Heart left ventricle (tissue), 16 donors: ENCODE measurements at regions not wholly inside any gene's neighbourhood (a gene's known extent, or its start where the extent isn't known, plus 50 kb on each side); places are given as distances from the start of the nearest gene placed in this dataset.
A peak's percentile ranks its signal among the peaks of the same experiment; 100 is the strongest.

Experiments used
- ATAC-seq, 4 donors: fragments of 200-7000 bp; cut with Tn5 transposase; one replicate each; pipeline ENCODE4 v1.9.1; 2020 to 2022; ENCODE audit warnings: moderate library complexity in 4 of 4, mild to moderate bottlenecking in 3 of 4, moderate number of reproducible peaks in 1 of 4
- DNase-seq, 5 donors: peaks; one replicate each; pipeline ENCODE4 v3.0.0-alpha.2; 2020
- H3K27ac ChIP-seq, 12 donors: fragments of 200-600 bp; sonication (generic) in 4 of 12; one replicate each; pipeline versions ENCODE4 v1.5.0 to v1.8.0; 2016 to 2022; ENCODE audit warnings: mild to moderate bottlenecking in 2 of 12
- H3K27me3 ChIP-seq, 9 donors: fragments of 200-600 bp; sonication (generic) in 2 of 9; one replicate each; pipeline versions ENCODE4 v1.5.1 to v1.8.0; 2016 to 2022; ENCODE audit warnings: mild to moderate bottlenecking in 3 of 9
- H3K36me3 ChIP-seq, 9 donors: fragments of 200-600 bp; sonication (generic) in 2 of 9; one replicate each; pipeline versions ENCODE4 v1.5.0 to v1.8.0; 2018 to 2022; ENCODE audit warnings: mild to moderate bottlenecking in 2 of 9
- H3K4me1 ChIP-seq, 12 donors: fragments of 200-600 bp; sonication (generic) in 4 of 12; one replicate each; pipeline versions ENCODE4 v1.5.0 to v1.8.0; 2016 to 2022; ENCODE audit warnings: mild to moderate bottlenecking in 3 of 12
- H3K4me3 ChIP-seq, 12 donors: fragments of 200-600 bp; sonication (generic) in 4 of 12; one replicate each; pipeline versions ENCODE4 v1.5.0 to v1.8.0; 2017 to 2022; ENCODE audit warnings: mild to moderate bottlenecking in 9 of 12, moderate library complexity in 4 of 12
- H3K9me3 ChIP-seq, 12 donors: fragments of 200-600 bp; sonication (generic) in 4 of 12; one replicate each; pipeline versions ENCODE4 v1.5.0 to v1.8.0; 2016 to 2022; ENCODE audit warnings: mild to moderate bottlenecking in 1 of 12
- POLR2A ChIP-seq, 2 donors: fragments of 450-650 bp; IDR thresholded peaks; one replicate each; pipeline ENCODE4 v1.6.1; 2017; ENCODE audit warnings: antibody characterized with exemption in 2 of 2, mild to moderate bottlenecking in 2 of 2, moderate library complexity in 2 of 2
- WGBS, 4 donors: extraction: QIAGEN DNeasy Blood & Tissue Kit in 2 of 4; methylation state at CpG; one replicate each; pipeline versions ENCODE4 v1.1.5 to v1.1.7; 2013 to 2018; 5-methylcytosine and 5-hydroxymethylcytosine counted together
- intact Hi-C, 10 donors: fragments of 100-400 bp; cut with DNase I; formaldehyde crosslinking; loops; one replicate each; pipeline versions ENCODE4 v1.11.1 to v1.14.2; 2022
- TF ChIP-seq, protein P1 (sequence below), 12 donors: fragments of 200-600 bp; sonication (generic) in 4 of 12; IDR thresholded peaks; one replicate each; pipeline versions ENCODE4 v1.5.0 to v1.8.0; 2018 to 2022; ENCODE audit warnings: antibody characterized with exemption in 12 of 12, mild to moderate bottlenecking in 5 of 12
- donor health status: ischemic (EF 13 %, LVEDD 7.1; RV severe dilation, severe dysfunction).
- donor health status: healthy with polysubstance abuse.
- donor health status: DM: no; HTN: yes; CAD: no.
- donor health status: DM: no; HTN: no; CAD: no.
- donor health status: ischemic (EF 25% LVEDD 6.9; RV normal size, moderate dysfunction).
- donor health status: ischemic (EF 25% LVEDD 5.7; RV mildly dilated, moderate dysfunction).
- donor health status: healthy.
- donor health status: DM: yes; HTN: yes; CAD: no.
- donor health status: ischemic (EF 35%, LVEDD 5.7; RV mildly dilated, moderate dysfunction).
- donor health status: nonischemic (EF 11% LVEDD 7.7; RV severe dilation, severe dysfunction).
- donor health status: DM: yes; HTN: yes; CAD: no.
- donor health status: PGD.
- donor health status: ischemic (EF 29% LVEDD 5.4; RV normal size, mild dysfunction).
- donor health status: nonischemic (EF 23%, LVEDD 6.1; RV moderate dilation, normal function).

DNA sequence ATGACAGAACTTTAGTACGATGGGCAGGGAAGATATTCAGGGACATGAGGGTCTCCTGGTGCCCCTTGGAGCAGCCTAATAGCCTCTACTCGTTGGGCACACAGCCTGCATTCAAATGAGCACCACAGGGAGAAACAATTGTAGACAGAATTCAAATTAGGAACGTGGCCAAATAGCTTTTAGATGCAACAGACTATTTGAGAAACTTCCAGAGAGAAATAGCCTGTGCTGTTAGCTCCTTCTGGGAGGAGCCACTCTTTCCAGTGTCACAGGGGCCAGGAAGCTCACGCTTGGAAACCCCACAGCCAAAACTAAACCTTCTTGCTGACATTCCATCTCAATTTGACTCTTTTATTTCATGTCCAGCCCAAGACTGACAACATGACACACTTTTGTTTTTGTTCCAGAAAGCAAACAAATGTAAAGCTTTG lies 114.5 kb downstream of the RPAP3 start:
- peak overlapping the region in 3 of 12 donors; percentile 22 to 35 (median 24) for H3K27ac ChIP-seq
- ATAC-seq (peak in 1 of 4 donors; percentile 53), DNase-seq (no peak)
- H3K36me3 ChIP-seq, result no peaks in the 10 kb centered on the region
- intact Hi-C loops, result no loop called here
- H3K4me1 ChIP-seq, result peaks cover 0 to 22% (median 7%) of the 10 kb centered on the region in 12 donors
- TF ChIP-seq POLR2A (IDR thresholded peaks at IDR 0.05), result no peak
- TF ChIP-seq, protein P1, sequence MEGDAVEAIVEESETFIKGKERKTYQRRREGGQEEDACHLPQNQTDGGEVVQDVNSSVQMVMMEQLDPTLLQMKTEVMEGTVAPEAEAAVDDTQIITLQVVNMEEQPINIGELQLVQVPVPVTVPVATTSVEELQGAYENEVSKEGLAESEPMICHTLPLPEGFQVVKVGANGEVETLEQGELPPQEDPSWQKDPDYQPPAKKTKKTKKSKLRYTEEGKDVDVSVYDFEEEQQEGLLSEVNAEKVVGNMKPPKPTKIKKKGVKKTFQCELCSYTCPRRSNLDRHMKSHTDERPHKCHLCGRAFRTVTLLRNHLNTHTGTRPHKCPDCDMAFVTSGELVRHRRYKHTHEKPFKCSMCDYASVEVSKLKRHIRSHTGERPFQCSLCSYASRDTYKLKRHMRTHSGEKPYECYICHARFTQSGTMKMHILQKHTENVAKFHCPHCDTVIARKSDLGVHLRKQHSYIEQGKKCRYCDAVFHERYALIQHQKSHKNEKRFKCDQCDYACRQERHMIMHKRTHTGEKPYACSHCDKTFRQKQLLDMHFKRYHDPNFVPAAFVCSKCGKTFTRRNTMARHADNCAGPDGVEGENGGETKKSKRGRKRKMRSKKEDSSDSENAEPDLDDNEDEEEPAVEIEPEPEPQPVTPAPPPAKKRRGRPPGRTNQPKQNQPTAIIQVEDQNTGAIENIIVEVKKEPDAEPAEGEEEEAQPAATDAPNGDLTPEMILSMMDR (IDR thresholded peaks at IDR 0.05), result no peak
- H3K27me3 ChIP-seq, result no peaks in the 10 kb centered on the region
- H3K9me3 ChIP-seq, result no peaks in the 10 kb centered on the region
- WGBS, 4 donors, result 28 to 38% (median 35%) methylated on average over 4 of the region's 4 CpGs
- no peak overlapping the region for H3K4me3 ChIP-seq

DNA sequence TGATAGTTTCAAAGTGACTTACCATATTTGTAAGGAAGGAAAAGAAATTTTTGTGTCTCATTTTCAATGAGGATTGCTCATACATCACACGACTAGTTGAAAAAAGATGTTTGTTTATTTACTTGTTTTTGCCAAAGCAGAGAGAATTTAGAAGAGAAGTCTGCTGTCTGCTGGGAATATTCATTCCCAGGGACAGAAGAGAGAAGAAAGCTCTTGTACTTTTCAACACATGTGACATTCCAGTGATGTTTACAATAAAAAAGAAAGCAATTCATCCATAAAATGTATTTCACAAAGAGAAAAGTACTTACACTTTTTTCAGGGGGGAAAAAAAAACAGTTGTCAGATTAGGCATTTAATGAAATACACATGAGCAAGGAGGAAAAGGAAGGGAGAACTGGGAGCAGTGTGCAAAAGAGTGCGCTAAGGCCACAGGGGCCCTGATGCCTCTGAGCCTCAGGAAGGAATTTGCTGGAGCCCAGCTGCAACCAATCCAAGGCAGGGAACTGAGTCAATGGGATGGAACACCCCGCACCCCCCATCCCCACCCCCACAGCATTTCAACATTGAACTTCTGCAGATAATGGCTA lies 115.0 kb downstream of the RPAP3 start:
- Histone ChIP-seq H3K9me3 (no peaks in the 10 kb centered on the region), H3K27me3 (no peaks in the 10 kb centered on the region), H3K36me3 (no peaks in the 10 kb centered on the region), H3K4me1 (peaks cover 0 to 22% (median 7%) of the 10 kb centered on the region in 12 donors), H3K27ac (peak overlapping the region in 1 of 12 donors; percentile 35), H3K4me3 (no peak overlapping the region)
- TF ChIP-seq, protein P1 (IDR thresholded peaks at IDR 0.05), result no peak
- no peak for TF ChIP-seq POLR2A (IDR thresholded peaks at IDR 0.05)
- DNase-seq (peak in 1 of 5 donors; percentile 46), ATAC-seq (peak in 2 of 4 donors; percentile 41 to 77)
- intact Hi-C loops, result no loop called here
- 35 to 56% (median 50%) methylated on average over 3 of the region's 3 CpGs for WGBS, 4 donors

DNA sequence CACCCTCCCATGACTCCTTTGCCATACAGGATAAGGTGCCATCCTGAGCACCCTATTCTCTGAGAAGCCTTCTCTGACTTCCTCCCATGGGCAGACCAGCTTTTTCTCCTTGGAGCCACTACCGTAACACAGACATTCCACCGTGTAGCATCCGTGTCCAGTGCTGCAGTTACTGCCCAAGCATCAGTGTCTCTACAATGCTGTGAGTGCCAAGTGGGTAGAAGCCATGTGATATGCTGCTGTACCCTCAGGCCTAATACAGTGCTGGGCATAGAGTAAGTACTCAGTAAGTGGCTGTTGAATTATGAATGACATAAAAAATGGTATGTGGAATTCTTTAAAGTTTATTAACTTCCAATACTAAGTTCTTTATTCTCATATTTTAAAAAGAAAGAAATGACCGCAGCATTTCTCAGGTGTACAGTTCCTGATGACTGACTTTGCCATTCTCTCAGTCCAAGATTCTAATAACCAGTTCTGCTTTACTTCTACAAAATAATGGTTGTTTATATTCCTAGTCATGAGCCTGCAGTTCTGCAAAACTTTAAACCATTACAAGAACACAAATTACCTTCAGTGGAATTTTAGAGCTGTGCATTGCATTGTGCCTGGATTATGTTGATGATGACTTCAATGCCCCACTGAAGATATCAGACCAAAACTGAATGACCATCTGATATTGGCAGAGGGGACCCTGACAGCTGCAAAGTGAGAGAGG lies 118.7 kb downstream of the RPAP3 start:
- ATAC-seq, result no peak
- Histone ChIP-seq H3K4me3 (no peak overlapping the region), H3K9me3 (no peaks in the 10 kb centered on the region), H3K36me3 (no peaks in the 10 kb centered on the region), H3K4me1 (peaks cover 0 to 20% (median 7%) of the 10 kb centered on the region in 12 donors), H3K27me3 (no peaks in the 10 kb centered on the region), H3K27ac (peak overlapping the region in 1 of 12 donors; percentile 74)
- intact Hi-C loops, result no loop called here
- no peak for DNase-seq
- 80 to 90% (median 84%) methylated on average over 4 of the region's 4 CpGs for WGBS, 4 donors
- no peak for TF ChIP-seq POLR2A (IDR thresholded peaks at IDR 0.05)
- TF ChIP-seq, protein P1 (IDR thresholded peaks at IDR 0.05), result no peak

DNA sequence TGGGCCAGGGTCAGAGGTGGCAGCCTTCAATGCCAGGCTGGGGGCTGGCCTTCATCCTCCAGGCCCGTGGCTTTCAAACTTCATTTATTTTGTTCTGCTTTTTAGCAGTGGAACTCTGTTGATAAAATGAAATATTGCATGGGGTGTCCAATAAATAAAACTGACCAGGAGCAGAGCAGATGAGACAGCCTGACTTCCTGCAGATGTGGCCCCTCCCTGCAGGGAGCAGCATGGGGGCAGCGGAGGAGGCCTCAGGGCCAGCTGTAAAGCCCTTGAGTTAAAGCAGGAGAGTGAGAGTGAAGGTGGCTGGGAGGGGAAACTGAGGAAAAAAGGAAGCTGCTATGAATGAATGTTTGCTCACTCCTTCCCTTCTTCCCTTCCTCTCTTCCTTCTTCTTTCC lies 120.3 kb downstream of the RPAP3 start:
- no peaks in the 10 kb centered on the region for H3K9me3 ChIP-seq
- peak overlapping the region in 1 of 12 donors; percentile 74 for H3K27ac ChIP-seq
- no peaks in the 10 kb centered on the region for H3K27me3 ChIP-seq
- TF ChIP-seq, protein P1 (IDR thresholded peaks at IDR 0.05), result no peak
- TF ChIP-seq POLR2A (IDR thresholded peaks at IDR 0.05), result no peak
- no peak for ATAC-seq
- peaks cover 0 to 3% (median 0%) of the 10 kb centered on the region in 12 donors for H3K4me1 ChIP-seq
- H3K4me3 ChIP-seq, result no peak overlapping the region
- no peak for DNase-seq
- intact Hi-C loops, result no loop called here
- H3K36me3 ChIP-seq, result no peaks in the 10 kb centered on the region
- 73 to 92% (median 81%) methylated on average over 2 of the region's 2 CpGs for WGBS, 4 donors
